ENCODE measurements at regions not wholly inside any gene's neighbourhood (a gene's known extent, or its start where the extent isn't known, plus 50 kb on each side); places are given as distances from the start of the nearest gene placed in this dataset.

DNA sequence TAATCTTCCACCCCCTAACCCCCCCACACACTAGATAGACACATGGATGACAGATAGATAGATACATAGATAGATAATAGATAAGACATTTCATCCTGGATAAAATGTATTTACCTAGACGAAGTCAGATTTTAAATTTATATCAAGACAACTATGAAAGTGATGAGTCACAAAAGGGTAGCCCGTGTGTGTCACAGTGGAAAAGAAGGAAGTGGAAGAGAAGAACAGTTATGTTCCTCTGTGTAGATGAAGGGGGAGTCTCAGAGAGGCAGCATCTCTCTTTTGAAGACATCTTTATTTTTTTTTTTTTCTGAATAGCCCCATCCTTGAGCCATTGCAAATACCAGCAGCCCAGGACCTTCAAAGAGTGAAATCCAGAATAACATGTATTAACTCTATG lies 121.7 kb upstream of the VGLL2 start (continued):
- TF ChIP-seq, protein P1, sequence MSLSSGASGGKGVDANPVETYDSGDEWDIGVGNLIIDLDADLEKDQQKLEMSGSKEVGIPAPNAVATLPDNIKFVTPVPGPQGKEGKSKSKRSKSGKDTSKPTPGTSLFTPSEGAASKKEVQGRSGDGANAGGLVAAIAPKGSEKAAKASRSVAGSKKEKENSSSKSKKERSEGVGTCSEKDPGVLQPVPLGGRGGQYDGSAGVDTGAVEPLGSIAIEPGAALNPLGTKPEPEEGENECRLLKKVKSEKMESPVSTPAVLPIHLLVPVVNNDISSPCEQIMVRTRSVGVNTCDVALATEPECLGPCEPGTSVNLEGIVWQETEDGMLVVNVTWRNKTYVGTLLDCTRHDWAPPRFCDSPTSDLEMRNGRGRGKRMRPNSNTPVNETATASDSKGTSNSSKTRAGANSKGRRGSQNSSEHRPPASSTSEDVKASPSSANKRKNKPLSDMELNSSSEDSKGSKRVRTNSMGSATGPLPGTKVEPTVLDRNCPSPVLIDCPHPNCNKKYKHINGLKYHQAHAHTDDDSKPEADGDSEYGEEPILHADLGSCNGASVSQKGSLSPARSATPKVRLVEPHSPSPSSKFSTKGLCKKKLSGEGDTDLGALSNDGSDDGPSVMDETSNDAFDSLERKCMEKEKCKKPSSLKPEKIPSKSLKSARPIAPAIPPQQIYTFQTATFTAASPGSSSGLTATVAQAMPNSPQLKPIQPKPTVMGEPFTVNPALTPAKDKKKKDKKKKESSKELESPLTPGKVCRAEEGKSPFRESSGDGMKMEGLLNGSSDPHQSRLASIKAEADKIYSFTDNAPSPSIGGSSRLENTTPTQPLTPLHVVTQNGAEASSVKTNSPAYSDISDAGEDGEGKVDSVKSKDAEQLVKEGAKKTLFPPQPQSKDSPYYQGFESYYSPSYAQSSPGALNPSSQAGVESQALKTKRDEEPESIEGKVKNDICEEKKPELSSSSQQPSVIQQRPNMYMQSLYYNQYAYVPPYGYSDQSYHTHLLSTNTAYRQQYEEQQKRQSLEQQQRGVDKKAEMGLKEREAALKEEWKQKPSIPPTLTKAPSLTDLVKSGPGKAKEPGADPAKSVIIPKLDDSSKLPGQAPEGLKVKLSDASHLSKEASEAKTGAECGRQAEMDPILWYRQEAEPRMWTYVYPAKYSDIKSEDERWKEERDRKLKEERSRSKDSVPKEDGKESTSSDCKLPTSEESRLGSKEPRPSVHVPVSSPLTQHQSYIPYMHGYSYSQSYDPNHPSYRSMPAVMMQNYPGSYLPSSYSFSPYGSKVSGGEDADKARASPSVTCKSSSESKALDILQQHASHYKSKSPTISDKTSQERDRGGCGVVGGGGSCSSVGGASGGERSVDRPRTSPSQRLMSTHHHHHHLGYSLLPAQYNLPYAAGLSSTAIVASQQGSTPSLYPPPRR (CRISPR knock-in tag; IDR thresholded peaks at IDR 0.05; ENCODE audit: borderline replicate concordance), result no peak
- TF ChIP-seq, protein P2, sequence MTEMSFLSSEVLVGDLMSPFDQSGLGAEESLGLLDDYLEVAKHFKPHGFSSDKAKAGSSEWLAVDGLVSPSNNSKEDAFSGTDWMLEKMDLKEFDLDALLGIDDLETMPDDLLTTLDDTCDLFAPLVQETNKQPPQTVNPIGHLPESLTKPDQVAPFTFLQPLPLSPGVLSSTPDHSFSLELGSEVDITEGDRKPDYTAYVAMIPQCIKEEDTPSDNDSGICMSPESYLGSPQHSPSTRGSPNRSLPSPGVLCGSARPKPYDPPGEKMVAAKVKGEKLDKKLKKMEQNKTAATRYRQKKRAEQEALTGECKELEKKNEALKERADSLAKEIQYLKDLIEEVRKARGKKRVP (CRISPR knock-in tag; IDR thresholded peaks at IDR 0.05), result no peak
- no peak for TF ChIP-seq ZNF165 (CRISPR knock-in tag; IDR thresholded peaks at IDR 0.05; ENCODE audit: borderline replicate concordance)

DNA sequence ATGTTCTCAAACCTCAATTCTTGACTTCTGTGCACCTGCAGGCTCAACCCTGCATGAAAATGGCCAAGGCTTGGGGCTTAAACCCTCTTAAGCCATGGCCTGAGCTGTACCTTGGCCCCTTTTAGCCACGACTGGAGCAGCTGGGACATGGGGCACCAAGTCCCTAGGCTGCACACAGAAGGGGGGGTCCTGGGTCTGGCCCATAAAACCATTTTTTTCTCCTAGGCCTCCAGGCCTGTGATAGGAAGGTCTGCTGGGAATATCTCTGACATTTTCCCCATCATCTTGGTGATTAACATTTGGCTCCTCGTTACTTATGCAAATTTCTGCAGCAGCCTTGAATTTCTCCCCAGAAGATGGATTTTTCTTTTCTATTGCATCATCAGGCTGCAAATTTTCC lies 119.4 kb upstream of the VGLL2 start:
- FAIRE-seq, result no peak
- Histone ChIP-seq H3K79me2 (ENCODE audit: control insufficient read depth, insufficient read depth, low read length) (no peaks in the 10 kb centered on the region), H2AFZ (ENCODE audit: low read depth, low read length) (no peak overlapping the region), H3K4me3 (no peak overlapping the region), H3K9me3 (replicated peaks; ENCODE audit: control insufficient read depth, insufficient read depth, low read depth, low read length) (no peaks in the 10 kb centered on the region; the same call in 1 of the 2 replicates), H3K4me2 (ENCODE audit: insufficient read depth, low read length) (no peak overlapping the region), H3K9me1 (ENCODE audit: control insufficient read depth, insufficient read depth, low read length) (no peaks in the 10 kb centered on the region), H3K27me3 (ENCODE audit: control insufficient read depth in 2 of 2, insufficient read depth in 2 of 2, low read length in 2 of 2) (no peaks in the 10 kb centered on the region), H4K20me1 (replicated peaks; ENCODE audit: control insufficient read depth, insufficient read depth, low read length) (no peaks in the 10 kb centered on the region), H3K9ac (ENCODE audit: insufficient read depth in 1 of 2, low read depth in 2 of 2, low read length in 2 of 2) (no peak overlapping the region), H3K27ac (ENCODE audit: extremely low read depth, low read depth, low read length) (no peak overlapping the region), H3K4me1 (replicated peaks in 1 of 2; ENCODE audit: control insufficient read depth in 2 of 2, insufficient read depth in 2 of 2, low read length in 2 of 2) (no peaks in the 10 kb centered on the region), H3K36me3 (ENCODE audit: control insufficient read depth, insufficient read depth, low read length) (no peaks in the 10 kb centered on the region)
- ChIA-PET CTCF (ENCODE audit: low intra/inter-chr PET ratio) (no interaction called here), POLR2A (no interaction called here)
- DNase-seq (ENCODE audit: extremely low read depth in 1 of 4, low spot score in 3 of 4), result no peak
- 0% methylated on average over 2 of the region's 2 CpGs for WGBS (ENCODE audit: insufficient coverage, low coverage, missing lambda C conversion rate)
- in situ Hi-C loops (cut with MboI), result no loop called here
- no TSS peak for BruUV-seq (replicated peaks)
- ATAC-seq, result no peak
- intact Hi-C loops (cut with micrococcal nuclease), result no loop called here
- TF ChIP-seq, protein P3, sequence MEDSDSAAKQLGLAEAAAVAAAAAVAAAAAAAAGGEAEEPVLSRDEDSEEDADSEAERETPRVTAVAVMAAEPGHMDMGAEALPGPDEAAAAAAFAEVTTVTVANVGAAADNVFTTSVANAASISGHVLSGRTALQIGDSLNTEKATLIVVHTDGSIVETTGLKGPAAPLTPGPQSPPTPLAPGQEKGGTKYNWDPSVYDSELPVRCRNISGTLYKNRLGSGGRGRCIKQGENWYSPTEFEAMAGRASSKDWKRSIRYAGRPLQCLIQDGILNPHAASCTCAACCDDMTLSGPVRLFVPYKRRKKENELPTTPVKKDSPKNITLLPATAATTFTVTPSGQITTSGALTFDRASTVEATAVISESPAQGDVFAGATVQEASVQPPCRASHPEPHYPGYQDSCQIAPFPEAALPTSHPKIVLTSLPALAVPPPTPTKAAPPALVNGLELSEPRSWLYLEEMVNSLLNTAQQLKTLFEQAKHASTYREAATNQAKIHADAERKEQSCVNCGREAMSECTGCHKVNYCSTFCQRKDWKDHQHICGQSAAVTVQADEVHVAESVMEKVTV (CRISPR knock-in tag; IDR thresholded peaks at IDR 0.05), result no peak
- TF ChIP-seq, protein P4, sequence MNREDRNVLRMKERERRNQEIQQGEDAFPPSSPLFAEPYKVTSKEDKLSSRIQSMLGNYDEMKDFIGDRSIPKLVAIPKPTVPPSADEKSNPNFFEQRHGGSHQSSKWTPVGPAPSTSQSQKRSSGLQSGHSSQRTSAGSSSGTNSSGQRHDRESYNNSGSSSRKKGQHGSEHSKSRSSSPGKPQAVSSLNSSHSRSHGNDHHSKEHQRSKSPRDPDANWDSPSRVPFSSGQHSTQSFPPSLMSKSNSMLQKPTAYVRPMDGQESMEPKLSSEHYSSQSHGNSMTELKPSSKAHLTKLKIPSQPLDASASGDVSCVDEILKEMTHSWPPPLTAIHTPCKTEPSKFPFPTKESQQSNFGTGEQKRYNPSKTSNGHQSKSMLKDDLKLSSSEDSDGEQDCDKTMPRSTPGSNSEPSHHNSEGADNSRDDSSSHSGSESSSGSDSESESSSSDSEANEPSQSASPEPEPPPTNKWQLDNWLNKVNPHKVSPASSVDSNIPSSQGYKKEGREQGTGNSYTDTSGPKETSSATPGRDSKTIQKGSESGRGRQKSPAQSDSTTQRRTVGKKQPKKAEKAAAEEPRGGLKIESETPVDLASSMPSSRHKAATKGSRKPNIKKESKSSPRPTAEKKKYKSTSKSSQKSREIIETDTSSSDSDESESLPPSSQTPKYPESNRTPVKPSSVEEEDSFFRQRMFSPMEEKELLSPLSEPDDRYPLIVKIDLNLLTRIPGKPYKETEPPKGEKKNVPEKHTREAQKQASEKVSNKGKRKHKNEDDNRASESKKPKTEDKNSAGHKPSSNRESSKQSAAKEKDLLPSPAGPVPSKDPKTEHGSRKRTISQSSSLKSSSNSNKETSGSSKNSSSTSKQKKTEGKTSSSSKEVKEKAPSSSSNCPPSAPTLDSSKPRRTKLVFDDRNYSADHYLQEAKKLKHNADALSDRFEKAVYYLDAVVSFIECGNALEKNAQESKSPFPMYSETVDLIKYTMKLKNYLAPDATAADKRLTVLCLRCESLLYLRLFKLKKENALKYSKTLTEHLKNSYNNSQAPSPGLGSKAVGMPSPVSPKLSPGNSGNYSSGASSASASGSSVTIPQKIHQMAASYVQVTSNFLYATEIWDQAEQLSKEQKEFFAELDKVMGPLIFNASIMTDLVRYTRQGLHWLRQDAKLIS (CRISPR knock-in tag; IDR thresholded peaks at IDR 0.05), result no peak
- TF ChIP-seq, protein P5, sequence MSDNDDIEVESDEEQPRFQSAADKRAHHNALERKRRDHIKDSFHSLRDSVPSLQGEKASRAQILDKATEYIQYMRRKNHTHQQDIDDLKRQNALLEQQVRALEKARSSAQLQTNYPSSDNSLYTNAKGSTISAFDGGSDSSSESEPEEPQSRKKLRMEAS (CRISPR knock-in tag; IDR thresholded peaks at IDR 0.05), result no peak
- TF ChIP-seq SOX6 (IDR thresholded peaks at IDR 0.05), result no peak
- TF ChIP-seq ZNF197 (CRISPR knock-in tag; IDR thresholded peaks at IDR 0.05; ENCODE audit: low read depth), result no peak
- no peak for TF ChIP-seq STAG1 (CRISPR knock-in tag; IDR thresholded peaks at IDR 0.05; ENCODE audit: borderline replicate concordance)
